ENCODE measurements at regions not wholly inside any gene's neighbourhood (a gene's known extent, or its start where the extent isn't known, plus 50 kb on each side); places are given as distances from the start of the nearest gene placed in this dataset.

- no peak for TF ChIP-seq KLF10 (tag by site-specific recombination; IDR thresholded peaks at IDR 0.05)
- Histone ChIP-seq H3K9me3 (ENCODE audit: control insufficient read depth, insufficient read depth, low read depth, low read length) (no peaks in the 10 kb centered on the region), H3K4me3 (ENCODE audit: low read depth, low read length) (no peak overlapping the region), H3K36me3 (ENCODE audit: control insufficient read depth in 2 of 2, insufficient read depth in 1 of 2, low read length in 2 of 2) (no peaks in the 10 kb centered on the region), H3K27ac (ENCODE audit: extremely low read depth, low read depth, low read length) (no peak overlapping the region), H3K4me1 (ENCODE audit: control insufficient read depth, insufficient read depth, low read length) (no peaks in the 10 kb centered on the region)
- CTCF ChIA-PET, result no interaction called here
- POLR2A ChIA-PET, result no interaction called here
Observed at GRCh38 chr2:18870307-18870706, 280.9 kb upstream of the NT5C1B start.

- no peak overlapping the region for H3K4me3 ChIP-seq (ENCODE audit: low read depth, low read length)
- no peaks in the 10 kb centered on the region for H3K9me3 ChIP-seq (ENCODE audit: control insufficient read depth, insufficient read depth, low read depth, low read length)
- H3K36me3 ChIP-seq (ENCODE audit: control insufficient read depth in 2 of 2, insufficient read depth in 1 of 2, low read length in 2 of 2), result no peaks in the 10 kb centered on the region
- H3K4me1 ChIP-seq (ENCODE audit: control insufficient read depth, insufficient read depth, low read length), result no peaks in the 10 kb centered on the region
- no peak for TF ChIP-seq ZSCAN18 (tag by site-specific recombination; IDR thresholded peaks at IDR 0.05)
- TF ChIP-seq PBX3 (CRISPR knock-in tag; IDR thresholded peaks at IDR 0.05), result no peak
- TF ChIP-seq ZNF302 (tag by site-specific recombination; IDR thresholded peaks at IDR 0.05; ENCODE audit: low read depth), result no peak
- TF ChIP-seq ZNF335 (tag by site-specific recombination; conservative IDR thresholded peaks at IDR 0.05), result no peak
- no peak for TF ChIP-seq ZBTB20 (tag by site-specific recombination; IDR thresholded peaks at IDR 0.05)
- no peak for TF ChIP-seq ZNF146 (tag by site-specific recombination; IDR thresholded peaks at IDR 0.05)
- no peak for TF ChIP-seq ZNF747 (tag by site-specific recombination; IDR thresholded peaks at IDR 0.05)
- TF ChIP-seq ZNF174 (tag by site-specific recombination; IDR thresholded peaks at IDR 0.05), result no peak
- no peak for TF ChIP-seq OSR2 (tag by site-specific recombination; IDR thresholded peaks at IDR 0.05)
- TF ChIP-seq ZNF664 (tag by site-specific recombination; IDR thresholded peaks at IDR 0.05), result no peak
- TF ChIP-seq ZNF169 (tag by site-specific recombination; IDR thresholded peaks at IDR 0.05), result no peak
- TF ChIP-seq ZNF692 (tag by site-specific recombination; IDR thresholded peaks at IDR 0.05), result no peak
- TF ChIP-seq ZNF488 (tag by site-specific recombination; IDR thresholded peaks at IDR 0.05), result no peak
- no peak for TF ChIP-seq ZNF404 (tag by site-specific recombination; IDR thresholded peaks at IDR 0.05)
- TF ChIP-seq ZNF433 (tag by site-specific recombination; IDR thresholded peaks at IDR 0.05; ENCODE audit: low read depth), result no peak
- TF ChIP-seq BCL11B (tag by site-specific recombination; IDR thresholded peaks at IDR 0.05; ENCODE audit: low read depth), result no peak
- TF ChIP-seq ZFP69B (tag by site-specific recombination; IDR thresholded peaks at IDR 0.05), result no peak
- no peak for TF ChIP-seq GLI4 (tag by site-specific recombination; IDR thresholded peaks at IDR 0.05)
- TF ChIP-seq KLF16 (tag by site-specific recombination; IDR thresholded peaks at IDR 0.05), result no peak
- no peak overlapping the region for H3K27ac ChIP-seq (ENCODE audit: extremely low read depth, low read depth, low read length)
- ChIA-PET CTCF (no interaction called here), POLR2A (no interaction called here)
Observed at GRCh38 chr2:18861951-18862350, 272.6 kb upstream of the NT5C1B start.

Data from HEK293 (cell line).